H7 (cell line): ENCODE measurements at regions not wholly inside any gene's neighbourhood (a gene's known extent, or its start where the extent isn't known, plus 50 kb on each side); places are given as distances from the start of the nearest gene placed in this dataset.

ENCODE experiments used
- DNase-seq: peaks from one replicate; pipeline ENCODE4 v3.0.0; 2012
- H3K27me3 ChIP-seq: 2 replicates; pipeline ENCODE4 v1.6.0; 2011; ENCODE audit warnings: mild to moderate bottlenecking, low read length; ENCODE audit not compliant: control insufficient read depth, insufficient read depth
- H3K36me3 ChIP-seq: replicated peaks from 2 replicates; pipeline ENCODE4 v1.5.1; 2011; ENCODE audit warnings: low read length; ENCODE audit not compliant: control insufficient read depth, insufficient read depth
- H3K4me3 ChIP-seq: 2 replicates; pipeline ENCODE4 v1.5.1; 2011; ENCODE audit warnings: low read depth, mild to moderate bottlenecking, control low read depth, low read length, moderate library complexity; ENCODE audit not compliant: insufficient read depth

GRCh38 chr7:110153222-110153621 lies 937.7 kb upstream of the LRRN3 start:
- Histone ChIP-seq H3K27me3 (no peaks in the 10 kb centered on the region), H3K36me3 (no peaks in the 10 kb centered on the region), H3K4me3 (no peak overlapping the region)
- no peak for DNase-seq

DNA sequence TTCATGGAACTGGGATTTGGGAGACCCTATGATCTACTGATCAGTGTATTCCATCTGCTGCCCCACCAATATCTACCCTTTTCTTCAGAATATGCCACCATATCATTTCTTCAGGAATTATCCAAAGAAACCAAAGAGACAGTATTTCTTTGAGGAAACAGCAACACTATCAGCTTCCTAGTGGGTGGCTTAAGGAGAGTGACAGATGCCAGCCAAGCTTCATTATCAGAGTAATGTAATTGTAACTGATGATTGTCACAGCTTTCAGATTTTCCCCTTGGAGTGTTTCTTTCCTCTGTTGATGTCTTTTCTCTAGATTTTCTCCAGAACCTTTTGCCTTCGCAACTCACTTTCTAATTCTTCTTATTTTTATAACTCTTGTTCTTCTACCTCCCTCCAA lies 934.4 kb upstream of the LRRN3 start:
- DNase-seq: no peak
- Histone ChIP-seq H3K27me3 (no peaks in the 10 kb centered on the region), H3K36me3 (no peaks in the 10 kb centered on the region), H3K4me3 (no peak overlapping the region)

DNA sequence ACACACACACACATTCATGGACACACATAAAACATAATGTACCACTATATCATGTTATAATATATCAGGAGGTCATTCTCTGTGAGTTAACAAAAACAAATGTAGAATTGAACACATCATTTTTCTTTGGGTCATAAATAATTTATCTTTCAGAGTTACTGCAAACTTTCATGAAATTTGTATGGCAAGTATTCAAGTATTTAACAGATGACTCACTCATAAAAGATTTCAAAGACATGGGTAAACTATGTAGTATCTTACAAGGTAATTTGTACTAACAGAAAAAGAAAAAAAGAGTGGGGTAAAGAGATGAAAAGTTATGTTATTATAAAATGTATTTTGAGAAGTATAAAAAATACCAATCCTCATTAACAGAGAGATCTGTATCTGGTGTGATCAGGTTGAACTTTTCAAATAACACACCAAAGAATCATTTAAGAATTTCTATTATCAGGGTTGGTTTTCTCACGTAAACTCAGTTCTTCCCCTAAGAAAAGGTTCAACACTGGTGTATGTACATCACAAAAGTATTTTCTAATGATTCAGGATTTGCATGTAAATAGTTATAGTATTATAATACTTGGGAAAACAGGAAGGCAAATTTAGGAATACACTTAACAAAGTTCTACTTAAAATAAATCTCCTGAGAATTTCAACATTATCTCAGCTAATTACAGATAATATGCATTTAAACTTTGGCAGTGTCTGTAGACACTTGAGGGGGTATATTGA lies 933.1 kb upstream of the LRRN3 start:
- H3K36me3 ChIP-seq: no peaks in the 10 kb centered on the region
- no peaks in the 10 kb centered on the region for H3K27me3 ChIP-seq
- no peak overlapping the region for H3K4me3 ChIP-seq
- DNase-seq: no peak

DNA sequence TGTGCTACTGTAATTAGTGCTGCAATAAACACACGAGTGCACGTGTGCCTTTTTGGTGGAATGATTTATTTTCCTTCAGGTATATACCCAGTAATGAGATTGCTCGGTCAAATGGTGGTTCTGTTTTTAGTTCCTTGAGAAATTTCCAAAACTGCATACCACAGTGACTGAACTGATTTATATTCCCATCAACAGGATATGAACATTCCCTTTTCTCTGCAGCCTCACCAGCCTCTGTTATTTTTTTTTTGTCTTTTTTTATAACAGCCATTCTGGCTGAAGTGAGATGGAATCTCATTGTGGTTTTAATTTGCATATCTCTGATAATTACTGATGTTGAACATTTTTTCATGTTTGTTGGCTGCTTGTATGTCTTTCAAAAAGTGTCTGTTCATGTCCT lies 922.9 kb upstream of the LRRN3 start:
- DNase-seq: no peak
- no peaks in the 10 kb centered on the region for H3K27me3 ChIP-seq

DNA sequence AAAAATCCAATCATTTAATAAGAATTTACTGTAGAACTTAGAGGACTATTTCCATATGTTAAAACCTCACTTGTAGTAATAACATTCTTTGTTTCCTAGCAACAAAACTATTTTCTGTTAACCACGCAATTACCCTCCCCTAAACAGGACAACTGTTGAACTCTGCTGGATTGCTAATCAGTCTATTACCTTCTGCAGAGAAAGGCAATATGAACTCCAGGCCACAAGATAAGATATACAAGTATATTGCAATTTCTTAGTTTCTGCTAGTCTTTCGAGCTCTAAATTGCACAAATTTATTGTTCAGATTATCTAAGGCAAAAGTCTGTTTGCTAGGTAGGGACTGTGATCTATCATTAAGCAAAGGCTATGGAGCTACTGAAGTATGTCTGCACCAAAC lies 920.1 kb upstream of the LRRN3 start:
- no peak overlapping the region for H3K4me3 ChIP-seq
- no peak for DNase-seq
- no peaks in the 10 kb centered on the region for H3K27me3 ChIP-seq
- no peaks in the 10 kb centered on the region for H3K36me3 ChIP-seq

More for the DNA sequence above, 922.9 kb upstream of the LRRN3 start:
- H3K36me3 ChIP-seq: no peaks in the 10 kb centered on the region
- no peak overlapping the region for H3K4me3 ChIP-seq

GRCh38 chr7:110177463-110177862 lies 913.5 kb upstream of the LRRN3 start:
- no peak for DNase-seq
- no peaks in the 10 kb centered on the region for H3K27me3 ChIP-seq
- no peaks in the 10 kb centered on the region for H3K36me3 ChIP-seq
- H3K4me3 ChIP-seq: no peak overlapping the region

- Histone ChIP-seq H3K4me3 (no peak overlapping the region), H3K36me3 (no peaks in the 10 kb centered on the region), H3K27me3 (no peaks in the 10 kb centered on the region)
- no peak for DNase-seq
Observed at GRCh38 chr7:110179037-110179436, 911.9 kb upstream of the LRRN3 start.

DNA sequence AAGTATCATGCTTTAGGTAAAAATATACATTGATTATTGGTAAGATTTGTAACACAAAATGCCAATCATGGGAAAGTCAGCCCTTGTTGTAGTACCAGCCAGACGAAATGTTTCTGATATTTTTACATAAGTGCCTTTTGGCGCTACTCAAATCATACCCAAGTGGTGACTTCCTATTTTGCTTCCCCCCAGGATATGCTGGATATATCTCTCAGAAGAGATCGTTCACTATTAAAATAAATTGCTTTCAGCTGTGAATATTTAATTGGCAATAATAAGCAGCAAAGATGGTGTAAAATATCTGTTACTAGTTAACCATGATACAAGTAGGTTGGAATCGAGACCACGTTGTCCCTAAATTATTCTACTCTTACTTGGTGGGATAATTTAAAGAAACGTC lies 909.2 kb upstream of the LRRN3 start:
- Histone ChIP-seq H3K36me3 (no peaks in the 10 kb centered on the region), H3K4me3 (no peak overlapping the region), H3K27me3 (no peaks in the 10 kb centered on the region)
- DNase-seq: no peak

- no peak for DNase-seq
- no peak overlapping the region for H3K4me3 ChIP-seq
- no peaks in the 10 kb centered on the region for H3K27me3 ChIP-seq
- no peaks in the 10 kb centered on the region for H3K36me3 ChIP-seq
Observed at GRCh38 chr7:110186334-110186733, 904.6 kb upstream of the LRRN3 start.

- H3K36me3 ChIP-seq: no peaks in the 10 kb centered on the region
- no peak for DNase-seq
- no peak overlapping the region for H3K4me3 ChIP-seq
- no peaks in the 10 kb centered on the region for H3K27me3 ChIP-seq
Observed at GRCh38 chr7:110187877-110188554, 902.9 kb upstream of the LRRN3 start.

DNA sequence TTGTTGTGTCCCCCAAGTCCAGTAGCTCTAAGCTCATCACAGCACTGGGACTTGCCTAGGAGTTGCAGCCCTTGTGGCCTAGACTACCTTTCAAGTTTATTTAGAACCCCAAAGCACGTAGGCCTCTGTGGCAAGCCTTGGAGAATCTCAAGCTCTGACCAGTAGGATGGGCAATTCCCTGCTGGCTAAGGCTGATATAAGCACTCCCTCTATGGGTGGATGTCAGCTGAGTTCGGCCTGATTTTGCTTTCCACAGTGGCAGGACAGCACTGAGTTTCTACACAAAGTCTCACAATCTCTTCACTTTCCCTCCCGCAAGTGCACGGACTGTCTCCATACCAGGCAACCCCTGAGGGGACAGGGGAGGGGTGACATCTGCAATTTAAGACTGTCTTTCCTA lies 886.4 kb upstream of the LRRN3 start:
- Histone ChIP-seq H3K27me3 (no peaks in the 10 kb centered on the region), H3K36me3 (no peaks in the 10 kb centered on the region), H3K4me3 (no peak overlapping the region)
- peak; percentile 26 for DNase-seq

GRCh38 chr7:110205899-110206298 lies 885.0 kb upstream of the LRRN3 start:
- Histone ChIP-seq H3K27me3 (no peaks in the 10 kb centered on the region), H3K4me3 (no peak overlapping the region), H3K36me3 (no peaks in the 10 kb centered on the region)
- DNase-seq: no peak

GRCh38 chr7:110209884-110210283 lies 881.0 kb upstream of the LRRN3 start:
- no peaks in the 10 kb centered on the region for H3K27me3 ChIP-seq
- H3K36me3 ChIP-seq: no peaks in the 10 kb centered on the region
- H3K4me3 ChIP-seq: no peak overlapping the region
- DNase-seq: no peak

- no peaks in the 10 kb centered on the region for H3K27me3 ChIP-seq
- H3K36me3 ChIP-seq: no peaks in the 10 kb centered on the region
- DNase-seq: no peak
- no peak overlapping the region for H3K4me3 ChIP-seq
Observed at GRCh38 chr7:110210941-110211608, 879.9 kb upstream of the LRRN3 start.

DNA sequence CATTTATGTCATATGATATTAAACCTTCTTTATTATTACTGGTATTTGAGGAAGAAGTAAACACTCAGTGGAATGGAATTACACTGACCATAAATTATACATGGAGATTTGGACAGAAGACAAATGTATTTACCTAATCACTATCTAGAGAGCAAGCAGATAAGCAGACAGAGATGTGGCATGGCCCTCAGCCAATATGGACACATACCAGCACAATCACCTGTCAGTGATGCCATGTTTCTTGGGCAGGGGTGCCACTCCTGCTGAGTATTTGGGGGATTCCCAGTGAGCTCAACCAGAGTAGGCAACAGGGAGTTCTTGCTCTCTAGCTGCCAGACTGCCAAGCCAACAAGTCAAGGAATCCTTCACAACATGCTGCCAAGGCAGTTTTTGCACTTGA lies 866.3 kb upstream of the LRRN3 start:
- no peaks in the 10 kb centered on the region for H3K27me3 ChIP-seq
- DNase-seq: no peak
- no peak overlapping the region for H3K4me3 ChIP-seq
- H3K36me3 ChIP-seq: no peaks in the 10 kb centered on the region
